BLaER1 (cell line): ENCODE measurements at regions not wholly inside any gene's neighbourhood (a gene's known extent, or its start where the extent isn't known, plus 50 kb on each side); places are given as distances from the start of the nearest gene placed in this dataset.

Source experiments
- H3K27ac ChIP-seq: shearing (Covaris generic); formaldehyde crosslinking; 2 replicates; pipeline ENCODE4 v1.8.1; 2022
- H3K27me3 ChIP-seq: shearing (Covaris generic); formaldehyde crosslinking; 2 replicates; pipeline ENCODE4 v1.8.1; 2022
- H3K36me3 ChIP-seq: shearing (Covaris generic); formaldehyde crosslinking; 2 replicates; pipeline ENCODE4 v1.8.1; 2022
- H3K4me1 ChIP-seq: shearing (Covaris generic); formaldehyde crosslinking; 2 replicates; pipeline ENCODE4 v1.8.1; 2022
- H3K4me2 ChIP-seq: shearing (Covaris generic); formaldehyde crosslinking; 2 replicates; pipeline ENCODE4 v1.8.1; 2022
- H3K4me3 ChIP-seq: shearing (Covaris generic); formaldehyde crosslinking; 2 replicates; pipeline ENCODE4 v1.8.1; 2022
- H3K9ac ChIP-seq: shearing (Covaris generic); formaldehyde crosslinking; 2 replicates; pipeline ENCODE4 v1.8.1; 2022
- H3K9me3 ChIP-seq: shearing (Covaris generic); formaldehyde crosslinking; 2 replicates; pipeline ENCODE4 v1.8.1; 2022
- H4K20me1 ChIP-seq: shearing (Covaris generic); formaldehyde crosslinking; 2 replicates; pipeline ENCODE4 v1.8.1; 2022
- Cebpa-rat ChIP-seq: shearing (Covaris generic); IDR thresholded peaks from 2 replicates; pipeline ENCODE4 v1.8.1; 2022

DNA sequence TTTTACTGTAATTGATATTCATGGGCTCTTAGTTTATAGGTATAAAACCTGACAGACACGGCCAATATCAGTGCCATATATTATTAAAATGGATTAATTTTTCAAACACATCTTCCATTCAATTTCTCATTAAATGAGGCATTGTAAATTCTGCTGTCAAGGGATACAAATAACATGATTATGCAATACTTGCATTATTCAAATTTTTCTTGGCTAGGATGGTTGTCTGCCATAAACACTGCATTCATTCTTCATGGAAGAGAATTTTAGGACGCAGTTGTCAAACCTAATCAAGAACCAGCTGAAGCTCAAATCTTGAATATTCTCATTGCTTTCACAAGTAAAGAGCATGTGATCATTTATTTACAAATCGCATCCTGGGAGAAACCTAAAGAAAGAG lies 255.6 kb downstream of the RDH14 start:
- no peaks in the 10 kb centered on the region for H4K20me1 ChIP-seq
- no peak; the same call in 1 of the 2 replicates for TF ChIP-seq Cebpa-rat
- no peak overlapping the region for H3K9ac ChIP-seq
- no peak overlapping the region for H3K4me3 ChIP-seq
- H3K27me3 ChIP-seq: no peaks in the 10 kb centered on the region
- no peaks in the 10 kb centered on the region for H3K9me3 ChIP-seq
- H3K4me1 ChIP-seq: no peaks in the 10 kb centered on the region
- H3K36me3 ChIP-seq: no peaks in the 10 kb centered on the region
- H3K4me2 ChIP-seq: no peak overlapping the region
- no peak overlapping the region for H3K27ac ChIP-seq

DNA sequence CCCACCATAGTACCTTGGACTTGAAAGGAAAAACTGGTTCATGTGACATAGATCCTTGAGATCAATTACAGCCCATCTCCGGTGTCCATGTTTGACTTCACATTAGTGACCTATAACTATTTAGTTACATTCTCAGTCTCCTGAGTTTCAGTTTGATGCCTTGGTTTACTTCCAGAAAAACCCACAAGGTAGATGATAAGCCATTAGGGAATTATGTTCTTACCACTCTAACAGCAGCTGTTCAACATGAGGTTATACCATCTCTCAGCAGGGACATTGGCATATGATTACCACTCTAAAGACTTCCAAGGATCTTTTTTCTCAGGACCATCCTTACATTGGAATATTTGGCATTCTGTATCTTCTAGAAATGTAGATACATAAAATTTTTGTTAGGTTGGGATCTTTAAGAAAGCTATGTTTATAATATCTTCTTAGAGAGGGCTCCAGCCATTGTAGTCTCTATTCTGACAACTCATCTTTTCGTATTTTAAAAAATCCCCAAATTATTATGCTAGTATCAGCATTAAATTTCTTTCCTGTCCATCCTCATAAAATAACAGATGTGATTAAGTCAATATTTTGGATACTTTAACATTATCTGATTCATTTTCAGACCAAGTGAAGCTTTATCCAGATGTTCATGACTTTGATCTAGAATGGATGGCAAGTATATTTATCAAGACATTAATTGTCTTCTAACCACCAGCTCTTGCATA lies 258.9 kb downstream of the RDH14 start:
- Histone ChIP-seq H3K4me2 (no peak overlapping the region), H3K9me3 (no peaks in the 10 kb centered on the region), H3K4me3 (no peak overlapping the region), H3K4me1 (no peaks in the 10 kb centered on the region), H3K27me3 (no peaks in the 10 kb centered on the region), H3K36me3 (no peaks in the 10 kb centered on the region), H4K20me1 (no peaks in the 10 kb centered on the region), H3K9ac (no peak overlapping the region), H3K27ac (no peak overlapping the region)
- no peak for TF ChIP-seq Cebpa-rat

DNA sequence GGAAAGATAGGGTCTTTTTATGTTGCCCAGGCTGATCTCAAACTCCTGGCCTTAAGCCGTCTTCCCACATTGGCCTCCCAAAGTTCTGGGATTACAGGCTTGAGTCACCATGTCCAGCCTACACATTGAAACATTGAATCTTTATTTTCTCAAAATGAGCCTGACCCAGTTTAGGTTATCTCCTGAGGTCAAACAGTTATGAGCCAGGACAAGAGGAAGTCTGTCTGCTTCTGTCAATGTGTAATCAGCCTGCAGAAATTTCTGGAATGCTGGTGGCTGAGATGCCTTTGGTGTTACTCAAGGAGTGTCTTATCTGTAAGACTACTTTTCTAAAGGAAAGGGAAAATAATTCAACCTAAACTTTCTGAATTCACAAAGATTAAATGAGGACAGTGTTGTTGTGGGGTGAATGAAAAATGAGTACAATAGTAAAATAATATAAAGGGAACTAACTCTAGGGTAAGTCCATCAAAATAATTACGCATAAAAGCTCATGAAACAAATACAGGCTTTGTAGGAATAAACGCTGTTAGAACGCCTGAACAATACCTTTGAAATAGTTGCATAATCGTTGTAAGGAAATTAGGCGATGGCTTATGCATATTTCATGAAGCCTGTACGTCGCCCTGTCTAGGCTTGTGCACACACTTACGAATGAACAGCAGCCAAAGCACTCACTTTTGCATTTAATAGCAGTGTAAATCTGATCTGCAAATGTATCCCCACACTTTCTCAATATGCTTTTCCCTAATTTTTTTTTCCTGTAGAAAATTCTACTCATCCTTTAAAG lies 260.8 kb downstream of the RDH14 start:
- no peaks in the 10 kb centered on the region for H4K20me1 ChIP-seq
- TF ChIP-seq Cebpa-rat: no peak
- no peak overlapping the region for H3K4me3 ChIP-seq
- H3K9ac ChIP-seq: no peak overlapping the region
- no peaks in the 10 kb centered on the region for H3K36me3 ChIP-seq
- H3K9me3 ChIP-seq: no peaks in the 10 kb centered on the region
- H3K4me2 ChIP-seq: no peak overlapping the region
- no peaks in the 10 kb centered on the region for H3K27me3 ChIP-seq
- no peaks in the 10 kb centered on the region for H3K4me1 ChIP-seq
- H3K27ac ChIP-seq: no peak overlapping the region

DNA sequence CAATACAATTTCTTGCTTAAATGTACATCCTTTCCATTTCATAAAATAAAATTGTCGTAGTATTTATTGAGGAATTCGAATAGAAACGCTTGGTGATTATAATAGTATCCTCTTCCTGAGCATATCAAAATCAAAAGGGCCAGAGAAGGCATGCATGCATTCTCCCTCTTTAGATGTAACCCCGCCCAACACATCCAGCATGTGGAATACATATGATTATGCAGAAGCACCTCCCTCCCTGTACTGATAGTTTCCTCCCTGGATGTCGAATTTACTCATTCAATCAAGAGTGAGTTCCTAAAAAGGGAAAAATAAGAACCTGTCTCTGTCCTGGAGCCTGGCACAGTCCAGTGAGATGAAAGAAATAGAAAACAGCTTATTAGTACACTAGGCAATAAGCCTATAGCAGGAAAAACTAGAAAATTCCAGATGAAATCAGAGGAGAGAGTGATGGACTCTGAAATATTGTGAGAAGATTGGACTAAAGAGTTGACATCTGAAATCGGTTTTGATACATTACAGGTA lies 262.9 kb downstream of the RDH14 start:
- Histone ChIP-seq H3K27me3 (no peaks in the 10 kb centered on the region), H4K20me1 (no peaks in the 10 kb centered on the region), H3K4me1 (no peaks in the 10 kb centered on the region), H3K9me3 (no peaks in the 10 kb centered on the region), H3K4me2 (no peak overlapping the region), H3K36me3 (no peaks in the 10 kb centered on the region), H3K9ac (no peak overlapping the region), H3K4me3 (no peak overlapping the region), H3K27ac (no peak overlapping the region)
- TF ChIP-seq Cebpa-rat: no peak

DNA sequence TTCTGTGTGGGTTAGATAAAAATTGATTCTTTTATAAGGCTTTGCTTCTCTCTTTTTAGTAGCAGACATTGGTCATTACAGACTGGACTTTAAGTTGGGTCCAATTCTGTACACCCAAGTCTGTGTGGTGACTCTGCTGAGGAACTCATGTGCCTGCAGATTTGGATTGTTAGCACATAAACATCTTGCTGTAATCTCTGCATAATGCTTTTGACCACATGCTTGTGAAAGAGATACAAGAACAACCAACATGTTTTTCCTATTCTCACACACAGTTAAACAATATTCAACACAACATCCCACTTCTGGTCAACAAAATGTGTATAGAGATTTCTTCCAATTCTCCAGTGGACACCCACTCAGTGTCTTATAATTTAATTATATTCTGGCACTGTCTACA lies 270.1 kb downstream of the RDH14 start:
- Histone ChIP-seq H4K20me1 (no peaks in the 10 kb centered on the region), H3K27me3 (no peaks in the 10 kb centered on the region), H3K4me3 (no peak overlapping the region), H3K36me3 (no peaks in the 10 kb centered on the region), H3K9me3 (no peaks in the 10 kb centered on the region), H3K27ac (no peak overlapping the region), H3K4me1 (no peaks in the 10 kb centered on the region), H3K9ac (no peak overlapping the region), H3K4me2 (no peak overlapping the region)
- TF ChIP-seq Cebpa-rat: no peak

DNA sequence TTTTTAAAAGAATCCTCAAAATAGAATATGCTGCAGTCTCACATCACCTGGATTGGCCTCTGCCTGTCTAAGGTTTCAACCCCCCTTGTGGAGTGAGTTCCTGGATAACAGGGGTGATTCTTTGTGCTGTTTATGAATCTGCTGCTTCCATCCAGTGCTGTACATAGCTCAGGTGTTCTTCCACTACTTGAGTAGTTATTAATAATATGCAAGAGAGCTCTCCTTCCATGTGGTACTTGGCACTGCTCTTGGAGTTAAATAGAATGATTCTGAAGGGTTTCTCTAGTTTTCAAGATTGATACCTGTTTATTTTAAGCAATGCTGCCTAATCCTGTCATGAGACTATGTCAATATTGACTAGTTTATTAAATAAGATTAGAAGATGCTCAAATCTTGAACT lies 273.6 kb downstream of the RDH14 start:
- H3K27me3 ChIP-seq: no peaks in the 10 kb centered on the region
- H3K4me1 ChIP-seq: no peaks in the 10 kb centered on the region
- H3K9me3 ChIP-seq: no peaks in the 10 kb centered on the region
- no peak overlapping the region for H3K27ac ChIP-seq
- H4K20me1 ChIP-seq: no peaks in the 10 kb centered on the region
- H3K36me3 ChIP-seq: no peaks in the 10 kb centered on the region
- no peak overlapping the region for H3K4me3 ChIP-seq
- no peak for TF ChIP-seq Cebpa-rat
- no peak overlapping the region for H3K9ac ChIP-seq
- no peak overlapping the region for H3K4me2 ChIP-seq

DNA sequence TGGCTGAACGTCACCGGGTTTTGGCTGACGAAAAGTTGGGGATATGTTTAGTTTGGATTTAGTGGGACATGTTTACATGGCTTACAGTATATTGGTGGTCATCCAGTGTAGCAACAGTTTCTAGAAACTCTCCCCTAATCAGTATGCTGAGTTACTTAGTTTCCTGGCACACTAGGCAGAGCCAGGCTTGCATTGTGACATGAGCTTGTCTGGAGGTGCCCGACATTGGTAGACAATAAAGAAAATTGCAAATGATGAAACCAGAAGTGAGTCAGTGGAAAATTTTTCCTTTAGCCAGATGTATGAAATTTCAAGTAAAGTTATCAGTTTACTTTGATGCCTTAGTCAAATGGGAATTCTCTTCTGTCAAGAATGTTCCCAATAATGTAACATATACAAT lies 276.1 kb downstream of the RDH14 start:
- Histone ChIP-seq H3K4me3 (no peak overlapping the region), H3K9ac (no peak overlapping the region), H3K4me1 (no peaks in the 10 kb centered on the region), H3K36me3 (no peaks in the 10 kb centered on the region), H3K27ac (no peak overlapping the region), H3K27me3 (no peaks in the 10 kb centered on the region), H4K20me1 (no peaks in the 10 kb centered on the region), H3K9me3 (no peaks in the 10 kb centered on the region), H3K4me2 (no peak overlapping the region)
- no peak for TF ChIP-seq Cebpa-rat

DNA sequence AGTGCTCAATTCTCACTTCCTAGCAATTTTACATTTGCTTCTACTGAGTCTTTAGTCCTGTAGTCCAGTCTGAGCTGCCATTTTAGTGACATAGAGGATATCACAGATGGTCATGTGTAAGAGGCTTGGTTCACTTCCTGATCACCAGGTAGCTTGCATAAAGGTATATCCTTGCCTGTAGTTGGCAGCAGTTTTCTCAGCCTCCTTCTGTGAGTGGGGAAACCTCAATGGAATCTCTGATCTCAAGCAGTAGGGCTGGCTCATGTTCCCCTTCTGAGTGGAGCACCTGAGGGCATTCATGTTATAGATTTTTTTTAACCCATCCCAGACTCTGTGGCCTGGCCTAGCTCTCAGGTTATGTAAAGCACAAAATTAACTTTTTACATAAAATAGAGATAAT lies 278.4 kb downstream of the RDH14 start:
- Histone ChIP-seq H3K27ac (no peak overlapping the region), H4K20me1 (no peaks in the 10 kb centered on the region), H3K4me3 (no peak overlapping the region), H3K36me3 (no peaks in the 10 kb centered on the region), H3K4me1 (no peaks in the 10 kb centered on the region), H3K27me3 (no peaks in the 10 kb centered on the region), H3K9ac (no peak overlapping the region), H3K4me2 (no peak overlapping the region), H3K9me3 (no peaks in the 10 kb centered on the region)
- no peak for TF ChIP-seq Cebpa-rat

DNA sequence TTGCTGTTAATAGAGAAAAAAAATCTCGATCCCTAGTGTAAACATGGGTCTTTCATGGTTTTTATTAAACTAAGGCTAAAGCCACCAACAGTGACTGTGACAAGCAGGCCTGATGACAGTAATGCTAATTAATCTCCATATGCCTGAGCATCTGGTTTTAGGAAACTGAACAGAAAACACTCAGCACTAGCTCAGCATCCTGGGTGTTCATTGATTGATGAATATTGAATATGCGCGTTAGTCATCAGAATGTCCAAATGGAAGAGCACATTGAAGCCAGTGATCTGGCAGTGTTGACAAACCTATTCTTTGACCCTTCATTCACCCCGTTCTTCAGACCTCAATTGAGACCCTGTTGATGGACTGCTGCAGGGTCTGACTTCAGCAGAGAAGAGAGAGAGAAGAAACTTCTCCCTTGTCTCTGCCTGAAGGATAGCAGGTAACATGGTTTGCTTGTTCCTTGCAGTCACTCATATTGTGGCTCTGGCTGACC lies 283.8 kb downstream of the RDH14 start:
- Histone ChIP-seq H3K4me2 (no peak overlapping the region), H3K4me1 (no peaks in the 10 kb centered on the region), H3K9ac (no peak overlapping the region), H3K27ac (no peak overlapping the region), H4K20me1 (no peaks in the 10 kb centered on the region), H3K4me3 (no peak overlapping the region), H3K27me3 (no peaks in the 10 kb centered on the region), H3K9me3 (no peaks in the 10 kb centered on the region), H3K36me3 (no peaks in the 10 kb centered on the region)
- TF ChIP-seq Cebpa-rat: no peak

DNA sequence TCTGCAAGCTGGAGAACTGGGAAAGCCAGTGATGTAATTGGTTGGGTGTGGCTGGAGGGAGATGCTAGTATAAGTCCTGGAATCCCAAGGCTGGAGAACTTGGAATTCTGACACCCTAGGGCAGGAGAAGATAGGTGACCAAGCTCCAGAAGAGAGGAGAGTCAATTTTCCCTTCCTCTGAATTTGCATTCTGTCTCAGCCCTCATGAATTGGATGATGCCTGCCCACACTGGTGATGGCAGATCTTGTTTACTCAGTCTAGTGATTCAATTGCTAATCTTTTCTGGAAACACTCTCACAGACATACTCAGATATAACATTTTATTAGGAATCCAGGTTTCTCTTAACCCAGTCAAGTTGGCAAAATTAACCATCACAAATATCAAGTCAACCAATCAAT lies 287.2 kb downstream of the RDH14 start:
- Histone ChIP-seq H3K9ac (no peak overlapping the region), H3K4me2 (no peak overlapping the region), H3K4me3 (no peak overlapping the region), H3K4me1 (no peaks in the 10 kb centered on the region), H3K27me3 (no peaks in the 10 kb centered on the region), H3K36me3 (no peaks in the 10 kb centered on the region), H3K27ac (no peak overlapping the region), H3K9me3 (no peaks in the 10 kb centered on the region), H4K20me1 (no peaks in the 10 kb centered on the region)
- no peak for TF ChIP-seq Cebpa-rat
